SU-DHL-6 (cell line): ENCODE measurements at regions not wholly inside any gene's neighbourhood (a gene's known extent, or its start where the extent isn't known, plus 50 kb on each side); places are given as distances from the start of the nearest gene placed in this dataset.

Experiments
- H2AFZ ChIP-seq: fragments of 200-600 bp; sonication (generic); 2 replicates; pipeline ENCODE4 v1.6.1; 2014; ENCODE audit warnings: low read depth, mild to moderate bottlenecking, moderate library complexity, mixed read lengths, antibody characterized with exemption, low read length; ENCODE audit not compliant: severe bottlenecking
- H3F3A ChIP-seq: fragments of 200-600 bp; shearing (Covaris generic); 2 replicates; pipeline ENCODE4 v1.6.0; 2016; ENCODE audit warnings: antibody characterized with exemption, mild to moderate bottlenecking; ENCODE audit not compliant: insufficient read depth
- H3K27ac ChIP-seq: fragments of 200-600 bp; sonication (generic); 2 replicates; pipeline ENCODE4 v1.5.1; 2016; ENCODE audit warnings: low read depth, mild to moderate bottlenecking, low read length, moderate library complexity, mixed read lengths
- H3K27me3 ChIP-seq: fragments of 200-600 bp; sonication (generic), shearing (Covaris generic); 2 replicates; pipeline ENCODE4 v1.6.0; 2014; ENCODE audit warnings: mild to moderate bottlenecking, low read length
- H3K36me3 ChIP-seq: fragments of 200-600 bp; sonication (generic); 2 replicates; pipeline ENCODE4 v1.6.1; 2014; ENCODE audit warnings: mild to moderate bottlenecking, low read length, mixed read lengths
- H3K4me2 ChIP-seq: fragments of 300-600, 200-600 bp; shearing (Covaris generic), sonication (generic); 2 replicates; pipeline ENCODE4 v1.6.0; 2014; ENCODE audit warnings: low read length, low read depth, mild to moderate bottlenecking; ENCODE audit not compliant: poor library complexity, severe bottlenecking
- H3K4me3 ChIP-seq: fragments of 200-600 bp; sonication (generic); 2 replicates; pipeline ENCODE4 v1.5.1; 2014; ENCODE audit warnings: antibody characterized with exemption, low read length, mild to moderate bottlenecking, mixed read lengths; ENCODE audit not compliant: insufficient read depth, poor library complexity, severe bottlenecking
- H3K79me2 ChIP-seq: fragments of 200-600 bp; sonication (generic); 2 replicates; pipeline ENCODE4 v1.6.1; 2014; ENCODE audit warnings: mild to moderate bottlenecking, low read length, moderate library complexity; ENCODE audit not compliant: insufficient read depth
- H3K9ac ChIP-seq: fragments of 200-600 bp; sonication (generic); 2 replicates; pipeline ENCODE4 v1.7.0; 2014; ENCODE audit warnings: mild to moderate bottlenecking, low read length
- H3K9me2 ChIP-seq: fragments of 200-600 bp; sonication (generic); replicated peaks from 2 replicates; pipeline ENCODE4 v1.6.1; 2014; ENCODE audit warnings: low read length; ENCODE audit not compliant: insufficient read depth
- H3K9me3 ChIP-seq: fragments of 200-600 bp; sonication (generic); 2 replicates; pipeline ENCODE4 v1.6.1; 2014; ENCODE audit warnings: low read length, mixed read lengths; ENCODE audit not compliant: insufficient read depth
- H4K20me1 ChIP-seq: fragments of 200-600 bp; sonication (generic); 2 replicates; pipeline ENCODE4 v1.6.1; 2014; ENCODE audit warnings: low read depth, mild to moderate bottlenecking, antibody characterized with exemption, low read length, moderate library complexity, mixed read lengths
- CTCF ChIP-seq: fragments of 200-600 bp; sonication (generic); IDR thresholded peaks from one replicate; pipeline ENCODE4 v1.5.1; 2017; ENCODE audit warnings: antibody characterized with exemption, mild to moderate bottlenecking, low read length, moderate library complexity; ENCODE audit not compliant: insufficient read depth, poor library complexity, severe bottlenecking
- EZH2phosphoT487 ChIP-seq: fragments of 200-600 bp; sonication (generic), shearing (Covaris generic); conservative IDR thresholded peaks from 2 replicates; pipeline ENCODE4 v1.6.1; 2018; ENCODE audit warnings: mild to moderate bottlenecking, antibody characterized with exemption, low read length, moderate library complexity, mixed read lengths

GRCh38 chr22:27170491-27170890 is 513.1 kb downstream of the MIAT start:
- H3K4me3 ChIP-seq = no peak overlapping the region
- H3K9ac ChIP-seq = no peak overlapping the region
- H3K79me2 ChIP-seq = no peaks in the 10 kb centered on the region
- 0 out of 2 replicates have a peak, but pooled peaks cover 4% of the 10 kb centered on the region for H3K27me3 ChIP-seq
- no peaks in the 10 kb centered on the region for H3F3A ChIP-seq
- no peaks in the 10 kb centered on the region for H3K9me2 ChIP-seq
- no peak overlapping the region for H3K27ac ChIP-seq
- H2AFZ ChIP-seq = no peak overlapping the region
- no peaks in the 10 kb centered on the region for H3K9me3 ChIP-seq
- no peaks in the 10 kb centered on the region for H3K36me3 ChIP-seq
- no peaks in the 10 kb centered on the region for H4K20me1 ChIP-seq
- no peak overlapping the region for H3K4me2 ChIP-seq
- TF ChIP-seq EZH2phosphoT487 = no peak
- TF ChIP-seq CTCF = no peak

- H3K27ac ChIP-seq = no peak overlapping the region
- H3K36me3 ChIP-seq = no peaks in the 10 kb centered on the region
- H3K4me2 ChIP-seq = no peak overlapping the region
- no peaks in the 10 kb centered on the region for H3K9me3 ChIP-seq
- no peak overlapping the region for H3K9ac ChIP-seq
- H3F3A ChIP-seq = no peaks in the 10 kb centered on the region
- H2AFZ ChIP-seq = no peak overlapping the region
- H4K20me1 ChIP-seq = no peaks in the 10 kb centered on the region
- no peaks in the 10 kb centered on the region for H3K79me2 ChIP-seq
- 0 out of 2 replicates have a peak, but pooled peaks cover 4% of the 10 kb centered on the region for H3K27me3 ChIP-seq
- TF ChIP-seq CTCF (no peak), EZH2phosphoT487 (no peak)
- H3K4me3 ChIP-seq = no peak overlapping the region
- H3K9me2 ChIP-seq = no peaks in the 10 kb centered on the region
These were observed 513.8 kb downstream of the MIAT start for GRCh38 chr22:27171212-27171611.

GRCh38 chr22:27173530-27173929 is 516.1 kb downstream of the MIAT start:
- Histone ChIP-seq H3K4me3 (no peak overlapping the region), H3K27me3 (0 out of 2 replicates have a peak, but pooled peaks cover 4% of the 10 kb centered on the region), H3F3A (no peaks in the 10 kb centered on the region), H3K9ac (no peak overlapping the region), H3K36me3 (no peaks in the 10 kb centered on the region), H3K9me3 (no peaks in the 10 kb centered on the region), H3K9me2 (no peaks in the 10 kb centered on the region), H4K20me1 (no peaks in the 10 kb centered on the region), H3K4me2 (no peak overlapping the region), H2AFZ (no peak overlapping the region), H3K27ac (no peak overlapping the region), H3K79me2 (no peaks in the 10 kb centered on the region)
- TF ChIP-seq EZH2phosphoT487 (no peak), CTCF (no peak)
